ENCODE measurements at regions not wholly inside any gene's neighbourhood (a gene's known extent, or its start where the extent isn't known, plus 50 kb on each side); places are given as distances from the start of the nearest gene placed in this dataset.

- TF ChIP-seq KLF10 (CRISPR knock-in tag; IDR thresholded peaks at IDR 0.05) (no peak), ZBTB12 (CRISPR knock-in tag; IDR thresholded peaks at IDR 0.05) (no peak)
These were observed 3900.0 kb upstream of the OR11H1 start (continued) for GRCh38 chr22:11627798-11628650.

DNA sequence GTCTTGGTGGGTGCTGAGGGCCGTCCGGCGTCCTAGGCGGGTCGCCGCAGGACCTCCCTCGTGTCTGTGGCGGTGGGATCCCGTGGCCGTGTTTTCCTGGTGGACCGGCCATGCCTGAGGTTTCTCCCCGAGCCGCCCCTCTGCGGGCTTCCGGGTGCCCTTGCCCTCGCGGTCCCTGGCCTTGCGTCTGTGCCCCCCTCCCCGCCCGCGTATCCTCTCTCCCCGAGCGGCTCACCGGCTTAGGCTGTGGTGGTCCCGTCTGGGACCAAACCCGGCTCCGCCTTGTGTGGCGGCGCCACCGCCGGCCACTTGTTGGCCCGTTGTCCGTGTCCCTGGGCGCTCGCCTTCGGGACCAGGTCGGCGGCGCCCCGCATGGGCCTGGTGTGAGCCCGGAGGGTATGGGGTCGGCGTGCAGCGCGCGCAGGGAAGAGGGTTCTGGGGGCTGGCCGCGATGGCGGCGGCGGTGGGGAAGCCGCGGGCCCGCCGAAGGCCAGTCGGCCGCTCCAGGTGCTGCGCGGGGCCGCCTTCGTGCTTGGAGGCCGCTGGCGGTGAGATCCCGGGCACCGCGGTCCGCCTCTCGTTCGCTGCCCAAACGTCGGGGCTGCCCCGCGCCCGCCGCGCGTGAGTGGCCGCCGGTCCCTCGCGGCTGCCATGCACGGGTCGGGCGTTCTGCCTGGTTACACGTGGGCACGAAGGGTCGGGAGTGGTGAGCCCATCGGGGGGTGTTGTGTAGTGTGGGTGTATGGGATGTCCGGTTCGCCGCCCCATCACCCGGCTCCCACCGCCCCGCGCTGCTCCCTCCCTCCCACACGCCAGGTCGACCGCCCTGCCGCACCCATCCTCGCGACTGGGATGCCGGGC lies 3899.1 kb upstream of the OR11H1 start:
- Histone ChIP-seq H3K27me3 (ENCODE audit: control insufficient read depth in 2 of 2, insufficient read depth in 2 of 2, low read length in 2 of 2) (no peaks in the 10 kb centered on the region), H3K9ac (ENCODE audit: insufficient read depth in 1 of 2, low read depth in 2 of 2, low read length in 2 of 2) (no peak overlapping the region), H2AFZ (ENCODE audit: low read depth, low read length) (no peak overlapping the region), H3K27ac (ENCODE audit: extremely low read depth, low read depth, low read length) (no peak overlapping the region), H3K79me2 (ENCODE audit: control insufficient read depth, insufficient read depth, low read length) (no peaks in the 10 kb centered on the region), H3K4me3 (no peak overlapping the region), H3K36me3 (ENCODE audit: control insufficient read depth, insufficient read depth, low read length) (no peaks in the 10 kb centered on the region), H3K9me3 (replicated peaks; ENCODE audit: control insufficient read depth, insufficient read depth, low read depth, low read length) (peaks cover 2% of the 10 kb centered on the region; the same call in 1 of the 2 replicates), H3K9me1 (ENCODE audit: control insufficient read depth, insufficient read depth, low read length) (no peaks in the 10 kb centered on the region), H3K4me2 (ENCODE audit: insufficient read depth, low read length) (no peak overlapping the region), H3K4me1 (replicated peaks in 1 of 2; ENCODE audit: control insufficient read depth in 2 of 2, insufficient read depth in 2 of 2, low read length in 2 of 2) (no peaks in the 10 kb centered on the region), H4K20me1 (replicated peaks; ENCODE audit: control insufficient read depth, insufficient read depth, low read length) (no peaks in the 10 kb centered on the region)
- FAIRE-seq (no peak), DNase-seq (ENCODE audit: extremely low read depth in 1 of 4, low spot score in 3 of 4) (no peak), ATAC-seq (no peak)
- in situ Hi-C loops (cut with MboI), result no loop called here
- CTCF ChIA-PET (ENCODE audit: low intra/inter-chr PET ratio), result no interaction called here
- intact Hi-C loops (cut with micrococcal nuclease), result no loop called here
- BruUV-seq (replicated peaks), result no TSS peak
- no peak for TF ChIP-seq KDM1A (IDR thresholded peaks at IDR 0.05)
- no peak for TF ChIP-seq HDAC2 (IDR thresholded peaks at IDR 0.05)
- no peak for TF ChIP-seq ZNF583 (CRISPR knock-in tag; IDR thresholded peaks at IDR 0.05)
- no peak for TF ChIP-seq KLF1 (tag; IDR thresholded peaks at IDR 0.05)
- no peak for TF ChIP-seq MYC (IDR thresholded peaks at IDR 0.05; ENCODE audit: low read depth, low read length)
- no peak for TF ChIP-seq MYC (CRISPR knock-in tag; IDR thresholded peaks at IDR 0.05; ENCODE audit: borderline replicate concordance, low read depth)
- TF ChIP-seq, protein P1, sequence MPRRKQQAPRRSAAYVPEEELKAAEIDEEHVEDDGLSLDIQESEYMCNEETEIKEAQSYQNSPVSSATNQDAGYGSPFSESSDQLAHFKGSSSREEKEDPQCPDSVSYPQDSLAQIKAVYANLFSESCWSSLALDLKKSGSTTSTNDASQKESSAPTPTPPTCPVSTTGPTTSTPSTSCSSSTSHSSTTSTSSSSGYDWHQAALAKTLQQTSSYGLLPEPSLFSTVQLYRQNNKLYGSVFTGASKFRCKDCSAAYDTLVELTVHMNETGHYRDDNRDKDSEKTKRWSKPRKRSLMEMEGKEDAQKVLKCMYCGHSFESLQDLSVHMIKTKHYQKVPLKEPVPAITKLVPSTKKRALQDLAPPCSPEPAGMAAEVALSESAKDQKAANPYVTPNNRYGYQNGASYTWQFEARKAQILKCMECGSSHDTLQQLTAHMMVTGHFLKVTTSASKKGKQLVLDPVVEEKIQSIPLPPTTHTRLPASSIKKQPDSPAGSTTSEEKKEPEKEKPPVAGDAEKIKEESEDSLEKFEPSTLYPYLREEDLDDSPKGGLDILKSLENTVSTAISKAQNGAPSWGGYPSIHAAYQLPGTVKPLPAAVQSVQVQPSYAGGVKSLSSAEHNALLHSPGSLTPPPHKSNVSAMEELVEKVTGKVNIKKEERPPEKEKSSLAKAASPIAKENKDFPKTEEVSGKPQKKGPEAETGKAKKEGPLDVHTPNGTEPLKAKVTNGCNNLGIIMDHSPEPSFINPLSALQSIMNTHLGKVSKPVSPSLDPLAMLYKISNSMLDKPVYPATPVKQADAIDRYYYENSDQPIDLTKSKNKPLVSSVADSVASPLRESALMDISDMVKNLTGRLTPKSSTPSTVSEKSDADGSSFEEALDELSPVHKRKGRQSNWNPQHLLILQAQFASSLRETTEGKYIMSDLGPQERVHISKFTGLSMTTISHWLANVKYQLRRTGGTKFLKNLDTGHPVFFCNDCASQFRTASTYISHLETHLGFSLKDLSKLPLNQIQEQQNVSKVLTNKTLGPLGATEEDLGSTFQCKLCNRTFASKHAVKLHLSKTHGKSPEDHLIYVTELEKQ (CRISPR knock-in tag; IDR thresholded peaks at IDR 0.05), result no peak
- no peak for TF ChIP-seq ZNF586 (CRISPR knock-in tag; conservative IDR thresholded peaks at IDR 0.05)
- TF ChIP-seq TBP (optimal IDR thresholded peaks at IDR 0.05; ENCODE audit: low read depth, low read length), result no peak
- WGBS (ENCODE audit: insufficient coverage, low coverage, missing lambda C conversion rate), result 26% methylated on average over 77 of the region's 102 CpGs
- POLR2A ChIA-PET, result no interaction called here

Data from K562 (cell line).